Hindlimb muscle (tissue), 1 donor: ENCODE measurements at regions not wholly inside any gene's neighbourhood (a gene's known extent, or its start where the extent isn't known, plus 50 kb on each side); places are given as distances from the start of the nearest gene placed in this dataset.

Source experiments
- DNase-seq: peaks from one replicate; pipeline ENCODE4 v3.0.0-alpha.2; 2013

GRCh38 chr9:108133101-108133500 is 643.5 kb upstream of the KLF4 start:
- DNase-seq = no peak

DNA sequence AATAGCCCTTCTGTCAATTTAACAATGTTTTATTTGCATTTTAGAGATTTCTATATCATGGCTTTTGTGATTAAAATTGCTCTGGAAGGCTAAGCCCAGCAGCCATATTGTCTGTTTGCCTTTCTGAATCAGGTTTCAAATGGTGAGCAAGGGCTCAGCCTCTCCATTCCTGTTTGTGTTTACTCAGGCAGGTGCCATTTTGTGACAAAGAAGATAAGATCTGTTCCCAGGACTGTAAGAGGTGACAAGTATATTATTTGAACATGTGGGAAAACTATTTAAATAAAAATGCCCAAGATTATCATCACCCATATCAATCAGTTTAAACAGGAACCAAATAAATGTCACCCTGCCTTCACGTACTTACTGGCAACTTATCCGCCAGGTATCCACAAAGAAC is 641.3 kb upstream of the KLF4 start:
- no peak for DNase-seq

GRCh38 chr9:108125625-108126024 is 636.1 kb upstream of the KLF4 start:
- no peak for DNase-seq

- no peak for DNase-seq
These were observed 630.1 kb upstream of the KLF4 start for GRCh38 chr9:108119530-108120113.

- DNase-seq = no peak
These were observed 628.2 kb upstream of the KLF4 start for GRCh38 chr9:108117795-108118194.

DNA sequence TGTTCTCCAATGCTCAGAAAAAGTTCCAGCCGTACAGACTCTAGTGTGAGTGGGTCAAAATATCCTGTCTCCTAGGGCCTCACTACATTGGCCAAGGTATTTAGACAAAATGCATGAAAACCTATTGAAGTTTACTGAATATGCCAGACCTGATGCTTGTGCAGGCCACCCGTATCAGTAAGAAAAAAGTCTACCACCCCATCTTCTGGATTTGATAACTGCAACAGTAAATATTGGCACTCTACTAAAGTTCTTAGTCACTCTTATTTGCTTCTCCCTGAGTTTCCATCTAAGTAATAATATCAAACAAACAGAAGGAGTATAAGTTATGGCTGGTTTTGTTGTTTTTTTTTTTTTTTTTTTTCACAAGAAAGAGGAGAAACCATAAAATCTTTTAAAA is 627.7 kb upstream of the KLF4 start:
- no peak for DNase-seq

DNA sequence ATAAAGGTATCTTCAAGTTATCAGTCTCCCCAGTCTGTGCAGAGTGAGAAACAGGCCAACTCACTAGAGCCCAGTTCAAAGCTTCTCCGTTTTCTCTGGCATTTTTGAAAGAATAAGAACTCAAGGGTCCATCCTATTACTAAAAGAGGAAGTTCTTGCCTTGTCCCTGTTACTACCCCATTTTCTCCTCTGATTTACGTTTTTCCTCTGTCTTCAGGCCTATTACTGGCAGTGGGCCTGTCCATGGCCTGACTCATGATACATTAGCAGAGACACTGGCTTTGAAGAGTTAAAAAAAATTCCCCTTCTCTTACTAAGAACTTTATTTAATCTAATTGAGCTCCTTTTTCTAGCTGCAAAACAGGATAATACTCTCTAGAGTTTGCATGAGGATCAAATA is 624.0 kb upstream of the KLF4 start:
- DNase-seq = no peak

- no peak for DNase-seq
These were observed 620.5 kb upstream of the KLF4 start for GRCh38 chr9:108109927-108110690.

DNA sequence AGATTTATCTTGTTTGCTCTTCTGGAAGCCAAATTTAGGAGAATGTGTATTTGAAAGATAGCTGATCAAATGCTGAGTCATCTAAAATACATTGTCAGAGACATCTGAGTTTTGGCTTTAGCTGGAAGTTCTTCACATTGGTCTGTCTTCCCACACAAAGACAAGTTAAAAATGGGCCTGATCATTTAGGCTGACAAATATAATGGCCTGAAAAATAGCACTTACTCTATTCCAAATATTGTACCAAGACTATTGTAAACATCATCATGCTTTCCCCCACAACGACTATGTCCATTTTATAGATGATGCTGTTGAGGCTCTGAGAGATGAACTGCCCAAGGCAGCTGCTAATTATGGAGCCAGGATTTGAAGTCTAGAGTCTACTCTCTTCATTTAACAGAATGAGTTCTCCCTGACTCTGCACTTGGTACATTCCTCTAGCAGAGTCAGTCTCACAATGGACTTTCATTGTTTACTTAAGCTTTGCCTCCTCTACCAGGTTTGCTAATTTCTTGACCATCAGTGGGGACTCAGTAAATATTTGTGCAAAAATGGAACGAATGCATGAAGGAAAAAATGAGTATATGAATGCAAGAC is 619.4 kb upstream of the KLF4 start:
- DNase-seq = no peak

DNA sequence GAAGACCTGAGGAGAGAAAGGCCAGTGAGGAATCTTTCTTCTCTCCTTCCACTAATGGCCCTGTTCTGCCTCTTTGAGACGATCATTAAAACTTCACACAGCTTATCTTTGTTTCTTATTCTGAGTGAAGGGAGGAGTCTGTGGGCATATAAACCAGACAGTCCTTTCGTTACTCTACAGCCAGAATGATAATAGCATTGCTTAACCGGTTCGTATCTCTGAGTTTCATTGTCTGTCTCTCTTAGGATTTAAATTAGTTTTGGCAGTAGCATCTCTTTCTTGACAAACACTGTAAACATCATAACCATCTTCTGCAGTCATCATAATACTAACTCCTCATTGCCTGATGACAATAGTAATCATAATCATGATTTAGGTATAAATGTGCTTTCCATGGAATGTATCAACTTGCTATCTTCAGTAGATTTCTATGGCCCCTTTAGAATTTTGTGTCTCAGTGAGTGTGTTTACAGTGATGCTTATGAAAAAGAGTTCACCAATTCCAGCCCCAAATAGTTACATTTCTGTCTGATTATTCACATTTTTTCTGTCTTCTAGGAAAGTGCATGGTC is 618.8 kb upstream of the KLF4 start:
- DNase-seq = no peak

DNA sequence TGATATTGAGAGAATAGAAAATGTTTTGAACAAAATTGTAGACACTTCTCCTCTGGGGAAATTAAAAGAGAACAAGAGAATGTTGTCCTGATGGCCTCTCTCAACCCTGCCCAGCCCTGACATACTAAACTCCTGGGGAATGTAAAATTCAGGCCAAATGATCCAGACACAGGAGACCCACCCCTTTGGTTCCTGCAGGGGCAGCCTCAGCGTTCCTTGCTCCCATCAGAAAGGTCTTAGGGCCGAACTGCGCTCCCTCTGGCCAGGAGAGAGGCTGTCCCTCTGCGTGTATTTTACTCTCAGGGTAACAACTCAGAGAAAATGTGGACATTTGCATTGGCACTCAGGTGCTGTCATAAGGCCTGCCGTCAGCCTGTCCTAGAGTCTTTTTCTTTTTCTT is 616.3 kb upstream of the KLF4 start:
- DNase-seq = no peak

DNA sequence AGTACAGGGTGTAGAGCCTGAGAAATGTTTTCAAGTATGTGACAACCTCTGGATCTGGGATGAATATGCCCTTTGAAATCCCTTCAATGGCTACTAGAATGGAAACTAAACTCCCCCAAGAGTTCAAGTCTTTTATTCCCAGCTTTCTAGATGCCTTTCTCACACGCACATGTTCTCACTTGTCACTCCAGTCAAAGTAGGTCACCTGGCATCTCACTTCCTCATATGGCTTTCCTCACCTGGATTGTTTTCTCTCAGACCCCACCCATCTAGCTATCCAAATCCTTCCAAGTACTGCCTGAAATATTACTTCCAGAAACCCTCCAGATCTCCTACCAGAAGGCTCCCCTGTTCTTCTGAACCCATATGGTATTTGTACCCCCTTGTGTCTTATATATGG is 615.4 kb upstream of the KLF4 start:
- no peak for DNase-seq

DNA sequence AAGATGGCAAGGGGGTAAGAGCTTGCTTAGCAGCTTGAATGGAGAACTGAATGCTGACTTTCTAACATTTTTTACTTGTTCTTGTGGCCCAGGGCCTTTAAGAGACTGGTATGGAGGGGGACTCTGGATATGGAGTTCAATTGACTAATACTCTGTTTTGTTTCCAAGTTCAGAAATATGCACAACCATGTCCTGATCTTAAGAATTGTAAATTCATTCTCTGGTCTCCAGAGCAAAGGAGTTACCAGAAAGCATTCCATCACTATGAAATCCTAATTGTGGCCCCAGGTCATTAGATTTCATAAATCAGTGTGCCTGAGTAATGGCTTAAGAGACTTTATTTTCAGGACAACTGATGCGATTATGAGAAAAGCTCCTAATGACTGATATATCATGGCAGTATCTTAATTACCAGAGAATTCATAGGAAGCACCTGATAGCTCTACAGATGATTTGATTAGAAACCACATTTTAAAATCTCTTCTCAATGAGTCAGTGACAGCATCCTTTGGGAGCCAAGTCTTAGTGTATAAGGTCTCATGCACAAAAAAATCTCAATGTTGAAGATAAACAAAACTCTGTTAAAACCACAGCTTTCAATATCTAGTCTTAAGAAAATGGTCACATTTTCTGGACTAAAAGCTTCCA is 613.6 kb upstream of the KLF4 start:
- no peak for DNase-seq

GRCh38 chr9:108101410-108101809 is 611.8 kb upstream of the KLF4 start:
- no peak for DNase-seq

DNA sequence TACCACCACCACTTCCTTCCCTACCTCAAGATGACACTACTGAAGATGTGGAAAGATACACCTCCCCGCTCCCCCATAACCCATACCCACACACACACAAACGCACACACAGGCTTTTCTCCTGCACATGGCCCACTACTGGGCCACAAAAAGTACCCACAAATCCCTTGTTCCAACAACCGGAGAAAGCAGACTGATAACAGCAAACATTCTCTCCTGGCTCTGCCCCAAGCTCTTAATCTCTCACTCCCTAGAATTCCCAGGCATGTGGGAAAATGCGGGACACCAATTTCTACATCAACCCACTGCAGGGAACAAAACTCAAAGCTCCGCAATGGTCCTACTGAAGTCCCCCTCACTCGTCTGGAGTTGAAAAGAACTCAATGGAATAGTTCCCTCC is 611.0 kb upstream of the KLF4 start:
- DNase-seq = no peak

DNA sequence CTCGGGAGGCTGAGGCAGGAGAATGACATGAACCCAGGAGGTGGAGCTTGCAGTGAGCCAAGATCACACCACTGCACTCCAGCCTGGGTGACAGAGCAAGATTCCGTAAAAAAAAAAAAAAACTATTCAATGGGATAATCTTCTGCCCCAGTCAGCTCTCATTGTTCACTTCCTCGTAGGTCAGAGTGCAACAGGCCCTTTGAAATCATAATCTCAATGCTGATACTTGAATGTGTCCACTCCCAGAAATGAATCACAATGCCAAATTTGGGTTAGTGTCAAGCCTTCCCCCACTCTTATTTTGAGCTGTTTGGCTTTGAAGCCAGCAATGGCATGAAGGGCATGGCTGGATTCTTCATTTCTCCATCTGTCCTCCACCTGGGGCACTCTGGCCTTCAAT is 610.3 kb upstream of the KLF4 start:
- DNase-seq = no peak

DNA sequence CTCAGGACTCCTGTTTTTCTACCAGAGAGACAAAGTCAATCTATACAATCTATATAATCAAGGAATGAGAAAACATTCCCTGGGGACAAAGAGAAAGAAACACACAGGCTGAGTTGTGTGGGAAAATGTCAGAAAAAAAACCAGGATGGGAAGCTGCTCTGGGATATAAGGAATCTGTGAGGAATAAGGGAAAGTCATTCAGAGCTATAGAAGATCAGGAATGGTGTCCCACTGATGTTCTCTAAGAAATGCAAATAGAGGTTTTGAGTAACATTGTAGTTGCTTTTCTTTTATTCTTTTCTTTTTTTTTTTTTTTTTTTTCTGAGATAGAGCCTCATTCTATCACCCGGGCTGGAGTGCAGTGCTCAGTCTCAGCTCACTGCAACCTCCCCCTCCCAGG is 605.9 kb upstream of the KLF4 start:
- DNase-seq = no peak

DNA sequence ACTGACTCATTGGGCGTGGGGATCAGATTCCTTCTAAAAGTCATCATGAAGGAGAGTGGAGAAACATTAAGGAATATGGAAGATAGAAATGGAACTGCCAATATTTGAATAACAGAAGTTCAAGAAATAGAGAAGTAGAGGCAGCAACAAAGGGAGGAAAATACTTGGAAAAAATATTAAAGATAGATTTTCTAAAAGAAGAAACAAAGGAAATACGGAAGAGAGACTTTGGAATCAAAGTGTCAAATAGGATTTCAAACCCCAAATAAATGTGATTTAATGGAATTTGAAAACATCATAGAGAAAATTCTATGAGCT is 605.1 kb upstream of the KLF4 start:
- no peak for DNase-seq

- no peak for DNase-seq
These were observed 604.5 kb upstream of the KLF4 start for GRCh38 chr9:108093773-108094675.

GRCh38 chr9:108088916-108089315 is 599.3 kb upstream of the KLF4 start:
- no peak for DNase-seq

DNA sequence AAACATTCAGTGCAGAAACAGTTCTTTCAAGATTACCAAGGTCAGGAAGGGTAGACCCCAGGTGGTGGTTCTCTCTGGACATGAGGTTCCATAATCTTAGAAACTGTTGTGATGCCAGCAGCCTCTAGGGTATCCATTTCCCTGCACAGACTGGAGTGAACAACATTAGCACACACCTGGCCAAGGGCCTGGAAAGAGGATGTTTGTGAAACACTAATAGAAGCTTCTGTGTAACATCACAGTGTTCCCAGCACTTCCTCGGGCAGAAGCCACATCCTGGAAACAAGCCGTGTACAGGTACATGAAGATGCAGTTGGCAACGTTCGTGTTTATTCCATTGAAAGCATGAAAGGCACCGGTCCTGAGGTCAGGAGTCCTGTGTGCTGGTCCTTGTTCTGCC is 598.2 kb upstream of the KLF4 start:
- DNase-seq = no peak

GRCh38 chr9:108086624-108087023 is 597.1 kb upstream of the KLF4 start:
- no peak for DNase-seq

DNA sequence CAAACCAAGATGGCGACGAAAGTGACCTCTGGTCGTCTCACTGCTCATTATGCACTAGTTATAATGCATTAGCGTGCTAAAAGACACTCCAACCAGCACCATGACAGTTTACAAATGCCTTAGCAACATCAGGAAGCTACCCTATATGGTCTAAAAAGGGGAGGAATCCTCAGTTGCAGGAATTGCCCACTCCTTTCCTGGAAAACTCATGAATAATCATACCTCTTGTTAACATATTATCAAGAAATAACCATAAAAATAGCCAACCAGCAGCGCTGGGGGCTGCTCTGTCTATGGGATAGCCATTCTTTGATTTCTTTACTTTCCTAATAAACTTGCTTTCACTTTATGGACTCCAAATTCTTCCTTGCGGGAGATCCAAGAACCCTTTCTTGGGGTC is 595.7 kb upstream of the KLF4 start:
- DNase-seq = no peak
